ENCODE measurements at regions not wholly inside any gene's neighbourhood (a gene's known extent, or its start where the extent isn't known, plus 50 kb on each side); places are given as distances from the start of the nearest gene placed in this dataset.

DNA sequence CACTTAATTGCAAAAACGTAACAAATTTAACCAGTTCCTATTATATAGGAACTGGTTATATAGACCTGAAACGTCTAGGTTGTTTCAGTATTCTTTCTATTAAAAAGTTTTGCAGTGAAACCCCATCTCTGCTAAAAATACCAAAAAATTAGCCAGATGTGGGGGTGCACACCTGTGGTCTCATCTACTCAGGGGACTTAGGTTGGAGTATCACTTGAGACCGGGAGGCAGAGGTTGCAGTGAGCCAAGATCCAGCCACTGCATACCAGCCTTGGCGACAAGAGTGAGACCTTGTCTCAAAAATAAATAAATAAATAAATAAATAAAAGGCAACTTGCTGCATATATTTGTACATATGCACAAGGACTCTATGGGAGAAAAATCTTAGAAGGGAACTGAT is 387.0 kb downstream of the TUSC7 start:
- intact Hi-C loops (cut with DNase I; ENCODE audit: low total_unique reads), result no loop called here
- in situ Hi-C loops (cut with MboI; ENCODE audit: low pct_ligation_motif_present in 1 of 4, low pct_unique_long_range_greater_than_20kb in 1 of 4, low sequenced_read_pairs in 3 of 4), result no loop called here
- Histone ChIP-seq H3K9me3 (no peaks in the 10 kb centered on the region), H3K4me3 (no peak overlapping the region), H3K27me3 (no peaks in the 10 kb centered on the region), H3K4me1 (no peaks in the 10 kb centered on the region), H3K27ac (no peak overlapping the region), H3K36me3 (no peaks in the 10 kb centered on the region)
- 76 to 81% methylated on average over 4 of the region's 4 CpGs for WGBS, 2 donors (ENCODE audit: low coverage in 1 of 2)
- no peak for DNase-seq
- TF ChIP-seq POLR2A (IDR thresholded peaks at IDR 0.05) (no peak), POLR2AphosphoS5 (IDR thresholded peaks at IDR 0.05) (no peak), EP300 (IDR thresholded peaks at IDR 0.05; ENCODE audit: low read depth) (no peak)
- TF ChIP-seq, protein P1, sequence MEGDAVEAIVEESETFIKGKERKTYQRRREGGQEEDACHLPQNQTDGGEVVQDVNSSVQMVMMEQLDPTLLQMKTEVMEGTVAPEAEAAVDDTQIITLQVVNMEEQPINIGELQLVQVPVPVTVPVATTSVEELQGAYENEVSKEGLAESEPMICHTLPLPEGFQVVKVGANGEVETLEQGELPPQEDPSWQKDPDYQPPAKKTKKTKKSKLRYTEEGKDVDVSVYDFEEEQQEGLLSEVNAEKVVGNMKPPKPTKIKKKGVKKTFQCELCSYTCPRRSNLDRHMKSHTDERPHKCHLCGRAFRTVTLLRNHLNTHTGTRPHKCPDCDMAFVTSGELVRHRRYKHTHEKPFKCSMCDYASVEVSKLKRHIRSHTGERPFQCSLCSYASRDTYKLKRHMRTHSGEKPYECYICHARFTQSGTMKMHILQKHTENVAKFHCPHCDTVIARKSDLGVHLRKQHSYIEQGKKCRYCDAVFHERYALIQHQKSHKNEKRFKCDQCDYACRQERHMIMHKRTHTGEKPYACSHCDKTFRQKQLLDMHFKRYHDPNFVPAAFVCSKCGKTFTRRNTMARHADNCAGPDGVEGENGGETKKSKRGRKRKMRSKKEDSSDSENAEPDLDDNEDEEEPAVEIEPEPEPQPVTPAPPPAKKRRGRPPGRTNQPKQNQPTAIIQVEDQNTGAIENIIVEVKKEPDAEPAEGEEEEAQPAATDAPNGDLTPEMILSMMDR (IDR thresholded peaks at IDR 0.05), result no peak

DNA sequence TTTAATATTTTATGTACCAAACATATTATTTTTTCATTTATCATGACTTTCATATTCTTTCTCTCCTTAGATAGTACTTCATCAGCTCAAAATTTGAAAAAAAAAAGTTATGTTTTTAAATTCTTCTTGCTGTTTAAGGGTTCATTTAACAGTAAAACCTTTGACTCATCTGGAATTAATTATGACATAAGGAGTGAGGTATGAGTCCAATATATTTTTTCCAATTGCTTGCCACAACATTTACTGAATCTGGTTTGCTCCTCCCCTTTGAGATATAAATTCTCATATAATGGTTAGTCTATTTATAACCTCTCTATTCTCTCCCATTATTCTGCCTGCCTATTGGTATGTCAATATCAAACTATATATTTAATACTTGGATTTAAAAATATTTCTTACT is 387.8 kb downstream of the TUSC7 start:
- DNase-seq, result no peak
- no peak overlapping the region for H3K27ac ChIP-seq
- intact Hi-C loops (cut with DNase I; ENCODE audit: low total_unique reads) (no loop called here), in situ Hi-C loops (cut with MboI; ENCODE audit: low pct_ligation_motif_present in 1 of 4, low pct_unique_long_range_greater_than_20kb in 1 of 4, low sequenced_read_pairs in 3 of 4) (no loop called here)
- H3K4me1 ChIP-seq, result no peaks in the 10 kb centered on the region
- no peak for TF ChIP-seq POLR2AphosphoS5 (IDR thresholded peaks at IDR 0.05)
- no peaks in the 10 kb centered on the region for H3K9me3 ChIP-seq
- no peaks in the 10 kb centered on the region for H3K36me3 ChIP-seq
- H3K27me3 ChIP-seq, result no peaks in the 10 kb centered on the region
- no peak overlapping the region for H3K4me3 ChIP-seq

DNA sequence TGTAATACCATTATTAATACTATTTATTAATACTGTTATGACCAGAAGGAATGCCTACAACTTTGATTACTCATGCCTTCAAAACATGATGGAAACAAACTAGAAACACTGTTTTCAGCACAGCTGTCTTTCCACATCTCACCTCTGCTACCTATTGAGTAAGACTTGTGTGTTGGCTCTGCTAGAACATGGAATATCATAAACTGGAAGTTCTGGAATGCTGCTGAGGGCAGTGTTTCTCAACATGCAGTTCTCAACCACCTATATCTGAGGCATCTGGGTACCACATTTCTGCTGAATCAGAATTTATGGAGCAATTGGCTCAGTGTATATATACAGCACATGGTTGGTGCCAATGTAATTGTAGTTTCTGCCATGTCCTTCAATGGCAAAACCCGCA is 392.1 kb downstream of the TUSC7 start:
- no peak overlapping the region for H3K4me3 ChIP-seq
- no peak for DNase-seq
- no peaks in the 10 kb centered on the region for H3K27me3 ChIP-seq
- no peak overlapping the region for H3K27ac ChIP-seq
- H3K4me1 ChIP-seq, result no peaks in the 10 kb centered on the region
- no peak for TF ChIP-seq EP300 (IDR thresholded peaks at IDR 0.05; ENCODE audit: low read depth)
- TF ChIP-seq POLR2AphosphoS5 (IDR thresholded peaks at IDR 0.05), result no peak
- no peak for TF ChIP-seq POLR2A (IDR thresholded peaks at IDR 0.05)
- TF ChIP-seq, protein P1 (IDR thresholded peaks at IDR 0.05), result no peak
- intact Hi-C loops (cut with DNase I; ENCODE audit: low total_unique reads), result no loop called here
- in situ Hi-C loops (cut with MboI; ENCODE audit: low pct_ligation_motif_present in 1 of 4, low pct_unique_long_range_greater_than_20kb in 1 of 4, low sequenced_read_pairs in 3 of 4), result no loop called here
- H3K36me3 ChIP-seq, result no peaks in the 10 kb centered on the region
- WGBS, 2 donors (ENCODE audit: low coverage in 1 of 2), result 94 to 100% methylated on average over 1 of the region's 1 CpG
- H3K9me3 ChIP-seq, result no peaks in the 10 kb centered on the region

DNA sequence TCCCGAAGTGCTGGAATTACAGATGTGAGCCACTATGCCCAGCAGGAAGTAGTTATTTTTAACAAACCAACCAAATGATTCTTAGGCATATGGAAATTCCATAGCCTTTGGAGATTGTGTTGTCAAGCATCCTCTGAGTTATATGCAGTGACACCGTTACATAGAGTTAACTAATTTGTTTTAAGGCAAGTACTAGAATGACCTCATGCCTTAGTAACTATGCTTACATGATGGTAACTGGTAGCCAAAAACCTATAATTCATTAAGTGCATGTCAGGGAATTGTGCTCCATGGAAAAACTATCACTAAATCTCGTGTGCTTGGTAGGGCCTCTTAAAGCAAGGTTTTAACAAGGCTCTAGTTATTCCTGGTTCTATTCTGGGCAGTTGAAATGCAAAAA is 392.8 kb downstream of the TUSC7 start:
- Histone ChIP-seq H3K9me3 (no peaks in the 10 kb centered on the region), H3K27ac (no peak overlapping the region), H3K36me3 (no peaks in the 10 kb centered on the region), H3K4me3 (no peak overlapping the region), H3K27me3 (no peaks in the 10 kb centered on the region), H3K4me1 (no peaks in the 10 kb centered on the region)
- no peak for DNase-seq
- in situ Hi-C loops (cut with MboI; ENCODE audit: low pct_ligation_motif_present in 1 of 4, low pct_unique_long_range_greater_than_20kb in 1 of 4, low sequenced_read_pairs in 3 of 4) (no loop called here), intact Hi-C loops (cut with DNase I; ENCODE audit: low total_unique reads) (no loop called here)
- 72 to 100% methylated on average over 1 to 3 of the region's 3 CpGs for WGBS, 2 donors (ENCODE audit: low coverage in 1 of 2)
- TF ChIP-seq, protein P1 (IDR thresholded peaks at IDR 0.05), result no peak
- no peak for TF ChIP-seq POLR2AphosphoS5 (IDR thresholded peaks at IDR 0.05)

DNA sequence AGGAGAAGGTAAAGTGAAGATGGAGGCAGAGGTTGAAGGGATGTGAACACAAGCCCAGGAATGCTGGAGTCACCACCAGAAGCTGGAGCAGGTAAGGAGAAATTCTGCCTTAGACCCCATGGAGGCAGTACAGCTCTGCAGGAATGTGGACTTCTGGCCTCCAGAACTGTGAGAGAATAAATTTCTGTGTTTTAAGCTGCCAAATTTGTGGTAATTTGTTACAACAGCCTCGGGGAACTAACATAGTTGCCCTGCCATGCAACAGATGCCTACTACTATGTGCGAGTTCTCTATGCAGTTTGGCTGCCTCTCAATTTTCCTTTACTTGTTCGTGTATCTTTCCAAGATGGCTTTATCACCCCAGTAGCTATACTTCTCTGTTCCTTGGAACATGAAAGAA is 394.1 kb downstream of the TUSC7 start:
- H3K4me1 ChIP-seq, result no peaks in the 10 kb centered on the region
- H3K27ac ChIP-seq, result no peak overlapping the region
- H3K27me3 ChIP-seq, result no peaks in the 10 kb centered on the region
- no peaks in the 10 kb centered on the region for H3K9me3 ChIP-seq
- intact Hi-C loops (cut with DNase I; ENCODE audit: low total_unique reads) (no loop called here), in situ Hi-C loops (cut with MboI; ENCODE audit: low pct_ligation_motif_present in 1 of 4, low pct_unique_long_range_greater_than_20kb in 1 of 4, low sequenced_read_pairs in 3 of 4) (no loop called here)
- H3K36me3 ChIP-seq, result no peaks in the 10 kb centered on the region
- WGBS, 2 donors (ENCODE audit: low coverage in 1 of 2), result 74 to 75% methylated on average over 3 of the region's 3 CpGs
- no peak for TF ChIP-seq POLR2AphosphoS5 (IDR thresholded peaks at IDR 0.05)
- no peak for TF ChIP-seq POLR2A (IDR thresholded peaks at IDR 0.05)
- TF ChIP-seq, protein P1 (IDR thresholded peaks at IDR 0.05), result no peak
- no peak for TF ChIP-seq EP300 (IDR thresholded peaks at IDR 0.05; ENCODE audit: low read depth)
- no peak for DNase-seq
- H3K4me3 ChIP-seq, result no peak overlapping the region

Measured in transverse colon (tissue), 4 donors.